ENCODE measurements at regions not wholly inside any gene's neighbourhood (a gene's known extent, or its start where the extent isn't known, plus 50 kb on each side); places are given as distances from the start of the nearest gene placed in this dataset.

DNA sequence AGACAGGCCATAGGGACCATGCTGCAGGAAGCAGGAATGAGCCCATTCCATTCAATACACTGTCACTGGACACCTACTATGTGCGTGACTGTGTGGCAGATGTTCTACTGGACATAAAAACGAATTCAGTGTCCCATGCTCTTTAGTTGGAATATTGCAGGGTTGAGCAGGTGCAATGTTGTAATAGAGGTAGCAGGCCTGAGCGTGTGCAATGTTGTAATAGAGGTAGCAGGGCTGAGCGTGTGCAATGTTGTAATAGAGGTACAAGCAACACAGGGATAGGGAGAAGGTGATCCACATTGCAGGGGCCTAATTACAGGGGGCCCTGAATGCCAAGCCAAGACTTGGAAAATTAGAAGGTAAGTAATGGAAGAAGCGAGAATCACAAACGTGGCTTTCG, 261.4 kb upstream of the HES1 start:
- Mint-ChIP-seq H3K27ac (peak overlapping the region; percentile 68), H3K27me3 (no peaks in the 10 kb centered on the region), H3K9me3 (peaks cover 3% of the 10 kb centered on the region), H3K4me1 (ENCODE audit: unreplicated experiment) (peaks cover 66% of the 10 kb centered on the region), H3K36me3 (no peaks in the 10 kb centered on the region), H3K4me3 (no peak overlapping the region)
- TF ChIP-seq, protein P1, sequence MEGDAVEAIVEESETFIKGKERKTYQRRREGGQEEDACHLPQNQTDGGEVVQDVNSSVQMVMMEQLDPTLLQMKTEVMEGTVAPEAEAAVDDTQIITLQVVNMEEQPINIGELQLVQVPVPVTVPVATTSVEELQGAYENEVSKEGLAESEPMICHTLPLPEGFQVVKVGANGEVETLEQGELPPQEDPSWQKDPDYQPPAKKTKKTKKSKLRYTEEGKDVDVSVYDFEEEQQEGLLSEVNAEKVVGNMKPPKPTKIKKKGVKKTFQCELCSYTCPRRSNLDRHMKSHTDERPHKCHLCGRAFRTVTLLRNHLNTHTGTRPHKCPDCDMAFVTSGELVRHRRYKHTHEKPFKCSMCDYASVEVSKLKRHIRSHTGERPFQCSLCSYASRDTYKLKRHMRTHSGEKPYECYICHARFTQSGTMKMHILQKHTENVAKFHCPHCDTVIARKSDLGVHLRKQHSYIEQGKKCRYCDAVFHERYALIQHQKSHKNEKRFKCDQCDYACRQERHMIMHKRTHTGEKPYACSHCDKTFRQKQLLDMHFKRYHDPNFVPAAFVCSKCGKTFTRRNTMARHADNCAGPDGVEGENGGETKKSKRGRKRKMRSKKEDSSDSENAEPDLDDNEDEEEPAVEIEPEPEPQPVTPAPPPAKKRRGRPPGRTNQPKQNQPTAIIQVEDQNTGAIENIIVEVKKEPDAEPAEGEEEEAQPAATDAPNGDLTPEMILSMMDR (conservative IDR thresholded peaks at IDR 0.05) = no peak
- no peak for DNase-seq (ENCODE audit: extremely low spot score, unreplicated experiment)

DNA sequence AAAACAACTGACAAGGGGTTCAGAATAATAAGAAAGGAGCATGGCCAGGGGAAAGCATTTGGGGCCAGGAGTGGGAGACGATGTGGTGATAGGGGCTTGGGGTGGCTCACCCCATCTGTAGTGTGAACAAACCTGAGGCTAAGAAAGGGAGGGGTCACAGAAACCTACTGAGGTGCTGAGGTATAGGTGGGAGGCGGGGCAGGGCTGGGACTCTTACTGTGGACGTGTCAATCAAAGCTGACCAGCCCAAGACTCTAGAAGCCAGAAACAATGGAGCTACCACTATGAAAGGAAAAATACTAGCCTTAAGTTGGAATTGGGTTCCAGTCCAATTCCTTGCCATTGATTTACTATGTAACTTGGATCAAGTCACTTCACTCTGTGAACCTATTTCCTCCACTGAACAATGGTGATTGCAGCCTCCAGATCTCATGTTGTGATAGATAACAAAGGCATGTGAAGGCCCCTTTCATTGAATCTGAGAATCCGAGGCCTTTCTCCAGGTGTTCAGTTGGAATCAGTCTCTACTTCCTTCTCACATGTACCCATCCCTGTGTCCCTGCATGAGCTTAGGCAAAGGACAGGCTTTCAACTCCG, 260.9 kb upstream of the HES1 start:
- Mint-ChIP-seq H3K36me3 (no peaks in the 10 kb centered on the region), H3K27me3 (no peaks in the 10 kb centered on the region), H3K27ac (peak overlapping the region; percentile 68), H3K9me3 (peaks cover 3% of the 10 kb centered on the region), H3K4me3 (no peak overlapping the region), H3K4me1 (ENCODE audit: unreplicated experiment) (peaks cover 70% of the 10 kb centered on the region)
- TF ChIP-seq, protein P1 (conservative IDR thresholded peaks at IDR 0.05) = no peak
- no peak for DNase-seq (ENCODE audit: extremely low spot score, unreplicated experiment)

DNA sequence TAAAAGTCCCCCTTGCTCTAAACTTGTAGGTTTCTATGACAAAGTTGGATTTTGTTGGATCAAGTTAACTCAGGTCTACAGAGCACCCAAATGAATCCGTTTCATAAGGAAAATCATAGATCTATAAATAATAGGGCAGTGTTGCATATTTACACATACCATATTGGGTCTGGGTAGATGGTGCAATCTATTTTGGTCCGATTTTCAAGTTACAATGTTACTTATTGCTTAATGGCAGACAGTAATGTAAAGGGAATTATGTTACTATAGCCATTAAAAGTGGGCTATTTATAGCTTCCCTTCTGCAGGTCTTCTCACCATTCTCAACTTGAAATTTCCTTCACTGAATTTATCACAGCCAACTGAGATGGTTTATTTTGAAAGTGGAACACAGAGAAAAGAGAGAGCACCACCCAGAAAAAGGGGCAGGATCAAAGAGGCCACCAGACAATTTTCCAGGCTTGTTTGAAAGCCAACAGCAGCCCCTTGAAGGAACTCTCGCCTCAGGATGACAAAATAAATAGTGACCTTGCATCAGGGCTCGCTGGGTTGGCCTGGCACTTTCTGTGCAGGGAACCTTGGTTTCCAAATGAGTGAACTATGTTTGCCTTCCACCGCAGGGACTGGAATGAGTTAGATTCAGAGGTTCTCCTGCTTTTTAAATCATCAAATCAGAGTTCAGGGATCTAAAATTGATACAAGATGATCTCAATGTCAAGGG, 260.2 kb upstream of the HES1 start:
- DNase-seq (ENCODE audit: extremely low spot score, unreplicated experiment) = no peak
- Mint-ChIP-seq H3K36me3 (no peaks in the 10 kb centered on the region), H3K9me3 (peaks cover 3% of the 10 kb centered on the region), H3K4me3 (peak overlapping the region; percentile 60), H3K4me1 (ENCODE audit: unreplicated experiment) (peaks cover 72% of the 10 kb centered on the region), H3K27ac (peak overlapping the region; percentile 82), H3K27me3 (no peaks in the 10 kb centered on the region)
- TF ChIP-seq, protein P1 (conservative IDR thresholded peaks at IDR 0.05) = no peak

DNA sequence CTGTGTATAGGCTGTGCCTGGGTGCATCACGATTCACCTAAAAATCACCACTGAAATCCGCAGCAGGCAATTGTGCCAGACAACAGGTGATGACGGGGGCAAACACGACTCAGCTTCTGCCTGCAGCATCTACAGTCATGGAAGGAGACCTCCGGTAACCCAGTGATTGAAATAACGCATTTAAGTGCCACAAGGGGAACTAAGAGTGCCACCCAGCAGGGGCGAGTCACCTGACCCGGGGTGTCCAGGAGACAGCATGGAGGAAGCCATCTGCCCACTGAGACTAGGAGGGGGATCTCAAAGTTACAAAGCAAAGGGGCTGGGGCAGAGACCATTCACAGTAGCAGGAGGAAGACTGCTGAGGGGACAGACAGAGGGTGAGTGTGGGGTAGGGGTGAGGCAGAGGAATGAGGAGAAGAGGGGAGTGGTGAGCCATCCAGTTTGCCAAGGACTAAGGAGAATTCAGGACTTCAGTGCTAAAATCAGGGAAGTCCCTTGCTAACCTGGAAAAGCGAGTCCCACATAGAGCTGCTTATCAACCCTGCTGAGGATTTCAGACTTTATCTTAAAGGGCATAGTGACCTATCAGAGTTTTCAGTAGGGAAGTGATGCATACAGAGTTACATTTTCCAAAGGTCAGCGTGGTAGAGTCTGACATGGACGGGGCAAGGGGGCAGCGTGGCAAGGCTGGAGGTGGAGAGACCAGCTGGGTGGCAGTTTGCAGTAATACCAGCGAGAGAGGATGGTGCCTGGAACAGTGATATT, 256.7 kb upstream of the HES1 start:
- peaks cover 3% of the 10 kb centered on the region for H3K9me3 Mint-ChIP-seq
- H3K27ac Mint-ChIP-seq = peak overlapping the region; percentile 50
- DNase-seq (ENCODE audit: extremely low spot score, unreplicated experiment) = no peak
- H3K4me3 Mint-ChIP-seq = peak overlapping the region; percentile 16
- peaks cover 75% of the 10 kb centered on the region for H3K4me1 Mint-ChIP-seq (ENCODE audit: unreplicated experiment)
- TF ChIP-seq, protein P1 (conservative IDR thresholded peaks at IDR 0.05) = no peak
- H3K36me3 Mint-ChIP-seq = no peaks in the 10 kb centered on the region
- H3K27me3 Mint-ChIP-seq = no peaks in the 10 kb centered on the region

DNA sequence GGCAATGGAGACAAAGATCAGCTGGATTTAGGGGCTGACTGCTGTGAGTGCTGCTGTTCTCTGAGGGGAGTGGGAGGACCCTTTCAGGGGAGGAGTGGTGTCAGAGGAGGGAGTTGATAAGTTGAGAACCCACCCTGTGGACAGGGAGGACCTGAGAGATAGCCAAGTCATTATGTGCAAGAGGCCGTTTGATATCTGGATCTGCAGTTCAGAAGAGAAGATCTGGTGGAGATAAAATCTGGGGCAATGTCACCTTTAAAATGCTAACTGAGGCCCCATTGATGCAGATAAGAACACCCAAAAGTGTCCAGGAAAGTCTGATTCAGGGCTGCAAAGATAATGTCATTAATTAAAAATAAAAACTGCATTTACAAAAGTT, 256.1 kb upstream of the HES1 start:
- TF ChIP-seq, protein P1 (conservative IDR thresholded peaks at IDR 0.05) = no peak
- DNase-seq (ENCODE audit: extremely low spot score, unreplicated experiment) = no peak
- Mint-ChIP-seq H3K27me3 (no peaks in the 10 kb centered on the region), H3K27ac (peak overlapping the region; percentile 50), H3K4me1 (ENCODE audit: unreplicated experiment) (peaks cover 75% of the 10 kb centered on the region), H3K36me3 (no peaks in the 10 kb centered on the region), H3K4me3 (no peak overlapping the region), H3K9me3 (peaks cover 3% of the 10 kb centered on the region)
